ENCODE measurements at regions not wholly inside any gene's neighbourhood (a gene's known extent, or its start where the extent isn't known, plus 50 kb on each side); places are given as distances from the start of the nearest gene placed in this dataset.

DNA sequence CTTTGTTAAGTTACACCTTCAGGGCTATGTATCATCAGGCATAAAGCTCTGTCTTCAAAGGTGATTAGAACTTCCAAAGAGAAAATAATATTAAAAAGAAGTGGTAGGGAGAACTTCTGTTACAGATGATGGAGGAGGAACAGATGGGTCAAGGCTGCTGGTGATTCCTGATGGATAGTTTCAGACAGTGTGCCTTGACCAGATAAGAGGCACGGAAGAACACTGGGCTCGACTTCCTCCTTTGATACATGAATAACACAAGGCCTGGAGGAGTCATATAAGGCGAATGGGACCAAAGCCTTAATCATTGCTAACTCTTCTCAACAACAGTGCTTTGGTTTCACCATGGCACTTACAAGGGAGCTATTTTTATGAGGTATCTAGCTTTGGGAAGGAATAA lies 128.1 kb upstream of the RXFP2 start:
- TF ChIP-seq POLR2A (IDR thresholded peaks at IDR 0.05; ENCODE audit: low read depth, low read length) (no peak), POLR2AphosphoS5 (IDR thresholded peaks at IDR 0.05; ENCODE audit: low read depth, low read length) (no peak), POU2F2 (IDR thresholded peaks at IDR 0.05; ENCODE audit: low read depth, low read length) (no peak)

All from GM12891 (cell line).